ENCODE measurements at regions not wholly inside any gene's neighbourhood (a gene's known extent, or its start where the extent isn't known, plus 50 kb on each side); places are given as distances from the start of the nearest gene placed in this dataset.

GRCh38 chr17:33967608-33968349, 287.3 kb upstream of the CCL2 start:
- TF ChIP-seq YY1 (IDR thresholded peaks at IDR 0.05; ENCODE audit: insufficient read depth, insufficient read length), result no peak
- no peak for TF ChIP-seq ZNF274 (IDR thresholded peaks at IDR 0.05; ENCODE audit: low read depth, low read length)
